ENCODE measurements at regions not wholly inside any gene's neighbourhood (a gene's known extent, or its start where the extent isn't known, plus 50 kb on each side); places are given as distances from the start of the nearest gene placed in this dataset.
A peak's percentile ranks its signal among the peaks of the same experiment; 100 is the strongest.

DNA sequence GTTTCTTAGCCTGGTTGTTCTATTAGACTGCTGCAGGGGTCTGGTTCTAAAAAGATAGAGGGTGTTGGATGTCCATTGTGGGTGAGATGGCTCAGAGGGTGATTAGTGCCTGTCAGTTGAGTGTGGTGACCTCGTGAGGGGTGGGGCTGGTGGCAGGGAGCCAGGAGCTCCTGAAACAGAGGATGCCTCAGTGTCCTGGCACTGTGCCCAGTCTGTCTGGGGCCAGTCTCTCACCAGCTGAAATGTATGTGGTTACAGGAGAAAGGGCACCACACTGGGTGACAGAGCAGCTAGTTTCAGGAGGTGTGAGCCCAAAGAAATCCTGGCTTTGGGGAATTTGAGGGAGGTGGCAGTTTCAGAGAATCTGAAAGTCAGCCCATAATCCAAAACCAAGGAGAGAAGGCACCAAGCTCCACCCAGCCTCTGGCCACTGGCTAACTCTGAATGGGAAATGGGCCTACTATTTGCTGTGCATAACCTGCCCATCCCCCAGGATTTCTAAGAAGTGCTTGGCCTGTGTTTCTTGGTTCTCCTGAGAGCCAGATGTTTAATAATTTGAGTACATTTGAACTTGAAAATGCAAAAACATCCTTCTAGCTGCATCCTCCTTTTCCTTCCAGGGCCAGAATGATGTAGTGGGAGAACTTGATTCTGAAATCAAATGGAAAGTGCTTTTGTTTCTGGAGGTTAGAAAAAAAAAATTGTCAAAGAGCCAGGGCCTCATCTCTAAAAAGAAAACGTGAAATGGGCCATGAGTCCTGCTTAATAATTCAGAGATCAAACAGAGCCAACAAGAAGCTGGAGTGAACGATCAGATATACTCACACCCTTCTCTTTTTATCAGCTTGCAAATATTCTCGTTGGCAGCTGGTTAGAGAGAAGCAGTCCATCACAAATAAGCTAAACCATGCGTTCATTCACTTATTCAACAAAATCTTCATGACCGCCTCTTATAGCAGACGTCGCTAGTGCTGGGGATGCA lies 92.3 kb downstream of the B3GNT2 start:
- no peak overlapping the region for H3K4me3 ChIP-seq (ENCODE audit: low read length)
- H3K4me2 ChIP-seq (ENCODE audit: low read depth, low read length, poor library complexity, severe bottlenecking), result no peak overlapping the region
- H3K27ac ChIP-seq (ENCODE audit: low read length), result no peak overlapping the region
- no peak overlapping the region for H2AFZ ChIP-seq (ENCODE audit: low read length)
- H3K9me2 ChIP-seq (replicated peaks; ENCODE audit: insufficient read depth, low read length), result no peaks in the 10 kb centered on the region
- no peak overlapping the region for H3K9ac ChIP-seq (ENCODE audit: low read length)
- H3K36me3 ChIP-seq (ENCODE audit: insufficient read depth, low read length), result no peaks in the 10 kb centered on the region
- no peaks in the 10 kb centered on the region for H3K27me3 ChIP-seq (ENCODE audit: low read length)
- no peaks in the 10 kb centered on the region for H3K79me2 ChIP-seq (ENCODE audit: low read length)
- H3K9me3 ChIP-seq (ENCODE audit: low read length), result peaks cover 8% of the 10 kb centered on the region
- no peaks in the 10 kb centered on the region for H3K4me1 ChIP-seq (ENCODE audit: low read length)
- no peaks in the 10 kb centered on the region for H4K20me1 ChIP-seq (ENCODE audit: insufficient read depth, low read depth, low read length)
- no peak for DNase-seq

GRCh38 chr2:62287282-62287681 lies 91.4 kb downstream of the B3GNT2 start:
- Histone ChIP-seq H3K9me2 (replicated peaks; ENCODE audit: insufficient read depth, low read length) (no peaks in the 10 kb centered on the region), H4K20me1 (ENCODE audit: insufficient read depth, low read depth, low read length) (no peaks in the 10 kb centered on the region), H3K36me3 (ENCODE audit: insufficient read depth, low read length) (no peaks in the 10 kb centered on the region), H2AFZ (ENCODE audit: low read length) (no peak overlapping the region), H3K4me3 (ENCODE audit: low read length) (no peak overlapping the region), H3K4me2 (ENCODE audit: low read depth, low read length, poor library complexity, severe bottlenecking) (no peak overlapping the region), H3K9ac (ENCODE audit: low read length) (no peak overlapping the region), H3K79me2 (ENCODE audit: low read length) (no peaks in the 10 kb centered on the region), H3K27me3 (ENCODE audit: low read length) (no peaks in the 10 kb centered on the region), H3K9me3 (ENCODE audit: low read length) (peaks cover 8% of the 10 kb centered on the region), H3K27ac (ENCODE audit: low read length) (no peak overlapping the region), H3K4me1 (ENCODE audit: low read length) (no peaks in the 10 kb centered on the region)
- no peak for DNase-seq

DNA sequence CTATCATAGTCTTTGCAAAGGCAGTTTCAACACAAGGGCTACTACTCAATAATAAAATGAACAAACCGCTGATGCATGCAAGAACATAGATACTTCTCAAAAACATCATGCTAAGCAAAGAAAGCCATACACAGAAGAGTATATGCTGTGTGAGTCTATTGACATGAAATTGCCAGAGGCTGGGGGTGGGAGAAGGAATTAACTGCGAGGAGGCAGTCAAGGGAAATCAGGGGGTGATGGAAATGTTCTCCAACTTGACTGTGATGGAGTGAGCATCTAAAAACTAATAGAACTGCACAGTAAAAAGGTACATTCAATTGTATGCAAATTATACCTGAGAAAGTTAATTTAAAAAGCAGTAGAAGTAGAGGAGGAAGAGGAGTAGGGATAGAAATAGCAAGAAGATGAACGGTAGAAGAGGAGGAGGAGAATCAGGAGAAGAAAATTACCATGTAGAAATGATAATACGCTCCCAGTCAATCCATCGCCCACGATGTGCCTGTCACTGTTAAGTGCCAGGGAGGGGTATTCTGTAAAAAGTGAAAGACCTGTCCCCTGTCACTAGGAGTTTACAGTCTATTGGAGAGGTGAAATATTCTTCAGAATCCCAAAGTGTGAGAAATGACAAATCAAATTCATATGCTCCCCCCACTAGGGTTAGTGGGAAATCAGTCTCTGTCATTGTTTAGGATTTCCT lies 90.3 kb downstream of the B3GNT2 start:
- no peak overlapping the region for H2AFZ ChIP-seq (ENCODE audit: low read length)
- no peaks in the 10 kb centered on the region for H3K4me1 ChIP-seq (ENCODE audit: low read length)
- no peak overlapping the region for H3K9ac ChIP-seq (ENCODE audit: low read length)
- H3K27ac ChIP-seq (ENCODE audit: low read length), result no peak overlapping the region
- H3K27me3 ChIP-seq (ENCODE audit: low read length), result no peaks in the 10 kb centered on the region
- no peaks in the 10 kb centered on the region for H3K9me2 ChIP-seq (replicated peaks; ENCODE audit: insufficient read depth, low read length)
- no peaks in the 10 kb centered on the region for H4K20me1 ChIP-seq (ENCODE audit: insufficient read depth, low read depth, low read length)
- no peak overlapping the region for H3K4me3 ChIP-seq (ENCODE audit: low read length)
- H3K36me3 ChIP-seq (ENCODE audit: insufficient read depth, low read length), result no peaks in the 10 kb centered on the region
- H3K4me2 ChIP-seq (ENCODE audit: low read depth, low read length, poor library complexity, severe bottlenecking), result no peak overlapping the region
- DNase-seq, result no peak
- H3K9me3 ChIP-seq (ENCODE audit: low read length), result peaks cover 8% of the 10 kb centered on the region
- H3K79me2 ChIP-seq (ENCODE audit: low read length), result no peaks in the 10 kb centered on the region

- no peaks in the 10 kb centered on the region for H3K36me3 ChIP-seq (ENCODE audit: insufficient read depth, low read length)
- H3K9me2 ChIP-seq (replicated peaks; ENCODE audit: insufficient read depth, low read length), result no peaks in the 10 kb centered on the region
- no peak overlapping the region for H2AFZ ChIP-seq (ENCODE audit: low read length)
- H3K9ac ChIP-seq (ENCODE audit: low read length), result no peak overlapping the region
- no peak overlapping the region for H3K4me2 ChIP-seq (ENCODE audit: low read depth, low read length, poor library complexity, severe bottlenecking)
- H3K4me1 ChIP-seq (ENCODE audit: low read length), result no peaks in the 10 kb centered on the region
- DNase-seq, result peak; percentile 45
- no peaks in the 10 kb centered on the region for H3K27me3 ChIP-seq (ENCODE audit: low read length)
- no peak overlapping the region for H3K27ac ChIP-seq (ENCODE audit: low read length)
- H3K4me3 ChIP-seq (ENCODE audit: low read length), result no peak overlapping the region
- peaks cover 8% of the 10 kb centered on the region for H3K9me3 ChIP-seq (ENCODE audit: low read length)
- no peaks in the 10 kb centered on the region for H3K79me2 ChIP-seq (ENCODE audit: low read length)
- no peaks in the 10 kb centered on the region for H4K20me1 ChIP-seq (ENCODE audit: insufficient read depth, low read depth, low read length)
These were observed 89.1 kb downstream of the B3GNT2 start for GRCh38 chr2:62284980-62285379.

- H3K79me2 ChIP-seq (ENCODE audit: low read length), result no peaks in the 10 kb centered on the region
- no peak overlapping the region for H3K4me2 ChIP-seq (ENCODE audit: low read depth, low read length, poor library complexity, severe bottlenecking)
- H3K9me2 ChIP-seq (replicated peaks; ENCODE audit: insufficient read depth, low read length), result no peaks in the 10 kb centered on the region
- no peaks in the 10 kb centered on the region for H3K36me3 ChIP-seq (ENCODE audit: insufficient read depth, low read length)
- no peaks in the 10 kb centered on the region for H3K27me3 ChIP-seq (ENCODE audit: low read length)
- H3K27ac ChIP-seq (ENCODE audit: low read length), result no peak overlapping the region
- no peaks in the 10 kb centered on the region for H3K4me1 ChIP-seq (ENCODE audit: low read length)
- no peak for DNase-seq
- no peak overlapping the region for H2AFZ ChIP-seq (ENCODE audit: low read length)
- H3K9me3 ChIP-seq (ENCODE audit: low read length), result peaks cover 8% of the 10 kb centered on the region
- no peaks in the 10 kb centered on the region for H4K20me1 ChIP-seq (ENCODE audit: insufficient read depth, low read depth, low read length)
- no peak overlapping the region for H3K4me3 ChIP-seq (ENCODE audit: low read length)
- no peak overlapping the region for H3K9ac ChIP-seq (ENCODE audit: low read length)
These were observed 88.6 kb downstream of the B3GNT2 start for GRCh38 chr2:62284471-62284870.

DNA sequence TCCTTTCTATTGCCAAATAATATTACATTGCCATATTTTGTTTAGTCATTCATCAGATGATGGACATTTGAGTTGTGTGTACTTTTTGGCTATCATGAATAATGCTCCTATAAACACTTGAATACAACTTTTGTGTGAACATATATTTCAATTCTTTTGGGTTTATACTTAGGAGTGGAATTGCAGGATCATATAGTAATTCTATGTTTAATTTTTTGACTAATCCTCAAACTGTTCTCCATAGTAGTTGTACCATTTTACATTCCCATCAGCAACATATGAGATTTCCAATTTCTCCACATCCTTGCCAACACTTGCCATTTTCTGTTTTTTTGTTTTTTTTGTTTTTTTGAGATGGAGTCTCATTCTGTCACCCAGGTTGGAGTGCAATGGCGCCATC lies 87.2 kb downstream of the B3GNT2 start:
- no peak overlapping the region for H3K4me3 ChIP-seq (ENCODE audit: low read length)
- no peak overlapping the region for H3K9ac ChIP-seq (ENCODE audit: low read length)
- no peaks in the 10 kb centered on the region for H3K79me2 ChIP-seq (ENCODE audit: low read length)
- no peak for DNase-seq
- H3K4me1 ChIP-seq (ENCODE audit: low read length), result no peaks in the 10 kb centered on the region
- H3K9me2 ChIP-seq (replicated peaks; ENCODE audit: insufficient read depth, low read length), result no peaks in the 10 kb centered on the region
- H3K36me3 ChIP-seq (ENCODE audit: insufficient read depth, low read length), result no peaks in the 10 kb centered on the region
- peaks cover 8% of the 10 kb centered on the region for H3K9me3 ChIP-seq (ENCODE audit: low read length)
- no peak overlapping the region for H3K27ac ChIP-seq (ENCODE audit: low read length)
- no peaks in the 10 kb centered on the region for H4K20me1 ChIP-seq (ENCODE audit: insufficient read depth, low read depth, low read length)
- no peaks in the 10 kb centered on the region for H3K27me3 ChIP-seq (ENCODE audit: low read length)
- no peak overlapping the region for H3K4me2 ChIP-seq (ENCODE audit: low read depth, low read length, poor library complexity, severe bottlenecking)
- H2AFZ ChIP-seq (ENCODE audit: low read length), result no peak overlapping the region

DNA sequence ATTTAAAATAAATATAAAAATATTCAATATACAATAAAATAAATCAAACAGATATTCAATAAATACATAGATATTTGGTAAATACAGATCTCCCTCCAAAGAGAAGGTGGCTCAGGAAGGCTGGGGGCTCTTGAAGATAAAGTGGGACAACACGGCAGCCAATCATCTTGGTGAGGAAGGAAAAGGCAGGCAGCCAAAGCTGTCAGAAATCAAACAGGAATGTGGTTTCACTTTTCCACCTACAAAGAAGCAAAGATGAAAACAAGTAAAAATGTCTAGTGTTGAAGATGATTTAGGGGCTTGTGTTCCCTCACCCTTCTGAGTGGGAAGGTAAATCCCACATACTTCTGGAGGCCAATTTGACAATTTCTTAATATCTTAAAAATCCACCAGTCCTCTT lies 85.7 kb downstream of the B3GNT2 start:
- no peak overlapping the region for H3K4me3 ChIP-seq (ENCODE audit: low read length)
- H3K79me2 ChIP-seq (ENCODE audit: low read length), result no peaks in the 10 kb centered on the region
- no peaks in the 10 kb centered on the region for H3K9me2 ChIP-seq (replicated peaks; ENCODE audit: insufficient read depth, low read length)
- no peak overlapping the region for H3K27ac ChIP-seq (ENCODE audit: low read length)
- no peak overlapping the region for H3K9ac ChIP-seq (ENCODE audit: low read length)
- peaks cover 15% of the 10 kb centered on the region for H3K9me3 ChIP-seq (ENCODE audit: low read length)
- H3K27me3 ChIP-seq (ENCODE audit: low read length), result no peaks in the 10 kb centered on the region
- H3K4me2 ChIP-seq (ENCODE audit: low read depth, low read length, poor library complexity, severe bottlenecking), result no peak overlapping the region
- H3K36me3 ChIP-seq (ENCODE audit: insufficient read depth, low read length), result no peaks in the 10 kb centered on the region
- H4K20me1 ChIP-seq (ENCODE audit: insufficient read depth, low read depth, low read length), result no peaks in the 10 kb centered on the region
- no peaks in the 10 kb centered on the region for H3K4me1 ChIP-seq (ENCODE audit: low read length)
- DNase-seq, result no peak
- no peak overlapping the region for H2AFZ ChIP-seq (ENCODE audit: low read length)

DNA sequence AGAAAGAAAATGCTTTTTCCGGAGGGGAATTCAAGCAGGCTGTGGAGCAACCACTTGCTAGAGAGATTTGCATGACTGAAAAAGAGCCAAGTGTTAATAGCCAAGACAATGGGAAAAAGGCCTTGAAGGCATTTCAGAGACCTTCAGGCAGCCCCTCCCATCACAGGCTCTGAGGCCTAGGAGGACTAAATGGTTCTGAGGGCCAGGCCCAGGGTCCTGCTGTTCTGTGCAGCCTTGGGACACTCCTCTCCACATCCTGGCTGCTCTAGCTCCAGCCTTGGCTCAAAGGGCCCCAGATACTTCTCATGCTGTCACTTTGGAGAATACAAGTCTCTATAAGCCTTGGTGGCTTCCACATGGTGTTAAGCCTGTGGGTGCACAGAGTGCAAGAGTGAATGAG lies 81.8 kb downstream of the B3GNT2 start:
- Histone ChIP-seq H3K4me2 (ENCODE audit: low read depth, low read length, poor library complexity, severe bottlenecking) (no peak overlapping the region), H3K27ac (ENCODE audit: low read length) (no peak overlapping the region), H3K9ac (ENCODE audit: low read length) (no peak overlapping the region), H4K20me1 (ENCODE audit: insufficient read depth, low read depth, low read length) (no peaks in the 10 kb centered on the region), H3K79me2 (ENCODE audit: low read length) (no peaks in the 10 kb centered on the region), H3K9me3 (ENCODE audit: low read length) (peaks cover 7% of the 10 kb centered on the region; the same call in 1 of the 2 replicates), H2AFZ (ENCODE audit: low read length) (no peak overlapping the region), H3K9me2 (replicated peaks; ENCODE audit: insufficient read depth, low read length) (no peaks in the 10 kb centered on the region), H3K4me1 (ENCODE audit: low read length) (no peaks in the 10 kb centered on the region), H3K4me3 (ENCODE audit: low read length) (no peak overlapping the region), H3K36me3 (ENCODE audit: insufficient read depth, low read length) (no peaks in the 10 kb centered on the region), H3K27me3 (ENCODE audit: low read length) (no peaks in the 10 kb centered on the region)
- no peak for DNase-seq

Measured in Karpas-422 (cell line).